ENCODE measurements at regions not wholly inside any gene's neighbourhood (a gene's known extent, or its start where the extent isn't known, plus 50 kb on each side); places are given as distances from the start of the nearest gene placed in this dataset.

- Histone ChIP-seq H3K4me1 (ENCODE audit: control insufficient read depth in 1 of 2, insufficient read depth in 2 of 2, low read depth in 1 of 2, low read length in 1 of 2) (no peaks in the 10 kb centered on the region), H3K4me2 (no peak overlapping the region), H3K4me3 (ENCODE audit: low read depth in 2 of 2, low read length in 1 of 2) (no peak overlapping the region), H3F3A (replicated peaks; ENCODE audit: insufficient read depth) (no peaks in the 10 kb centered on the region), H3K9me3 (no peaks in the 10 kb centered on the region), H3K27me3 (ENCODE audit: insufficient read depth) (no peaks in the 10 kb centered on the region; the same call in 1 of the 2 replicates), H3K36me3 (replicated peaks in 1 of 2; ENCODE audit: control insufficient read depth in 1 of 2, insufficient read depth in 2 of 2, low read length in 1 of 2) (no peaks in the 10 kb centered on the region), H3K9me2 (no peaks in the 10 kb centered on the region), H4K20me1 (ENCODE audit: insufficient read depth) (no peaks in the 10 kb centered on the region), H3K9ac (no peak overlapping the region), H3K79me2 (ENCODE audit: insufficient read depth) (no peaks in the 10 kb centered on the region), H2AFZ (ENCODE audit: low read depth) (no peak overlapping the region), H3K27ac (ENCODE audit: low read depth in 2 of 2, low read length in 1 of 2) (no peak overlapping the region)
- DNase-seq = no peak
- TF ChIP-seq MXI1 (IDR thresholded peaks at IDR 0.05; ENCODE audit: low read depth, low read length) (no peak), TCF12 (IDR thresholded peaks at IDR 0.05) (no peak), SMC3 (IDR thresholded peaks at IDR 0.05; ENCODE audit: low read depth, low read length) (no peak), CHD2 (IDR thresholded peaks at IDR 0.05; ENCODE audit: low read length, partially characterized antibody) (no peak), CTCF (IDR thresholded peaks at IDR 0.05) (no peak), MAX (IDR thresholded peaks at IDR 0.05; ENCODE audit: low read depth) (no peak)
- POLR2A ChIA-PET = no interaction called here
- CTCF ChIA-PET = no interaction called here
- WGBS (ENCODE audit: low lambda C conversion rate) = 51% methylated on average over 9 of the region's 9 CpGs
Observed at GRCh38 chr16:54985156-54985555, 54.5 kb downstream of the IRX5 start.

GRCh38 chr16:54985668-54986067 lies 55.0 kb downstream of the IRX5 start:
- Histone ChIP-seq H3K27ac (ENCODE audit: low read depth in 2 of 2, low read length in 1 of 2) (no peak overlapping the region), H3K27me3 (ENCODE audit: insufficient read depth) (no peaks in the 10 kb centered on the region; the same call in 1 of the 2 replicates), H3K9ac (no peak overlapping the region), H3K4me3 (ENCODE audit: low read depth in 2 of 2, low read length in 1 of 2) (no peak overlapping the region), H3K79me2 (ENCODE audit: insufficient read depth) (no peaks in the 10 kb centered on the region), H3K4me2 (no peak overlapping the region), H3K4me1 (ENCODE audit: control insufficient read depth in 1 of 2, insufficient read depth in 2 of 2, low read depth in 1 of 2, low read length in 1 of 2) (no peaks in the 10 kb centered on the region), H3K36me3 (replicated peaks in 1 of 2; ENCODE audit: control insufficient read depth in 1 of 2, insufficient read depth in 2 of 2, low read length in 1 of 2) (no peaks in the 10 kb centered on the region), H4K20me1 (ENCODE audit: insufficient read depth) (no peaks in the 10 kb centered on the region), H2AFZ (ENCODE audit: low read depth) (no peak overlapping the region), H3F3A (replicated peaks; ENCODE audit: insufficient read depth) (no peaks in the 10 kb centered on the region), H3K9me3 (no peaks in the 10 kb centered on the region), H3K9me2 (no peaks in the 10 kb centered on the region)
- ChIA-PET POLR2A (no interaction called here), CTCF (no interaction called here)
- no peak for DNase-seq
- 45% methylated on average over 3 of the region's 3 CpGs for WGBS (ENCODE audit: low lambda C conversion rate)
- no peak for TF ChIP-seq GATA2 (CRISPR knock-in tag; IDR thresholded peaks at IDR 0.05)
- TF ChIP-seq ZBTB33 (IDR thresholded peaks at IDR 0.05; ENCODE audit: borderline replicate concordance, low read depth) = no peak
- no peak for TF ChIP-seq MXI1 (IDR thresholded peaks at IDR 0.05; ENCODE audit: low read depth, low read length)

All from SK-N-SH (cell line).